ENCODE measurements at regions not wholly inside any gene's neighbourhood (a gene's known extent, or its start where the extent isn't known, plus 50 kb on each side); places are given as distances from the start of the nearest gene placed in this dataset.
A peak's percentile ranks its signal among the peaks of the same experiment; 100 is the strongest.
"Not testable (repeated sequence)": the region's sequence is repeated elsewhere in the genome, so short reads cannot be mapped to it uniquely, and the experiment has no call there.

DNA sequence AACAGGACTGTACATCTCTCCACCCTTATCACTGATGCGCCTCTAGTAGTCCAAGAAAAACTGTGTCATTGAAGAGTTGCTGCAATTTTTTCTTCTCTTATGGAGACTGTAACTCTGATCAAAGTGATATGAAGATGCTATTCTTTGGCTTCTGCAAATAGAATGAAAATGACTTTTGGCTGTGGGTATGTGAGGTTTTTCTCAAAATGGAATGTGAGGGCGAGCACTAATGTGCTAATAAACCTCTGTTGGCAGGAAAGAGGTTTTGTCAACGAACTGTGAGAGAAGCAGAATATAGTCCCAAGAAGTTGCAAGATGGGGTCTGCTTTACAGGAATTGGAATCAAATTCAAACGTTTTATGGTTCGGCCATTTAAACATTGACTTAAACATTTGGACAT is 252.0 kb upstream of the GAS1 start:
- no peak for DNase-seq (ENCODE audit: low read depth in 2 of 2)

DNA sequence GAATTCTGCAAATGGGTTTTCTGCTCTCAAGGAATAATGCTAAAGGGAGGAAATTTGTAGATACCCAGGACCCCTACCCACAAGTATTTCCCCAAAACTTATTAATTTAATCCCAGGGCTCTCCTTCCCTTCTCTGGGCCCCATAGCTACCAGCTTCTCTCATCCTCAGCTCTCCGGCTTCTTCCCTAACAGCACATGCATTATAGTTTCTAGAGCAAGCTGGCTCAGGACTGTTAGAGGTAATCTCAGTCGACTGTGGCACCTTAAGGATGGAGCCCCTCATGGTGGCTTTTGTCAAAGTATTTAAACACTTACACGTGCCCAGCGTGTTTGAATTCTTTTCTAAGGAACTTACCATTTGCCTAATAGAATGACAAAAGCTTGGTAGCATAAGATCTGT is 252.5 kb upstream of the GAS1 start:
- DNase-seq (ENCODE audit: low read depth in 2 of 2): no peak

DNA sequence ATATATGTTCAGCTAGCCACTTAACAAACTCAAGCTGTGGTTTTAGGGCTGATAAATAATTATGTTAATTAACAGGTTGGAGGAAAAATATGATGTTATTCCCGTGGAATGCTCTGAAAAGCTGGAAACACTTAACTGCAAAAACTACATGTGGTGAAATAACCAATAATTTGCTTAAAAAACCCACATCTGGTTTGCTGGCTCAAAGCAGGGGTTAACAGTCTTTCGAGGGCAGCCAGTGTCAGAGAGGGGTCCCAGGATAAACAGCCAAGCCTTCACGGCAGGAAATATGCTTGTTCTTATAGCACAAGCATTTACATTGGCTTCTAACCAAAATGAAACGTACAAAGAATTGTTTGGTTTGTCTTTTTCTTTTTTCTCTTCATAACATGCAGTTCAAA is 254.0 kb upstream of the GAS1 start:
- no peak for DNase-seq (ENCODE audit: low read depth in 2 of 2)

GRCh38 chr9:87206064-87206661 is 258.9 kb upstream of the GAS1 start:
- no peak for DNase-seq (ENCODE audit: low read depth in 2 of 2)

DNA sequence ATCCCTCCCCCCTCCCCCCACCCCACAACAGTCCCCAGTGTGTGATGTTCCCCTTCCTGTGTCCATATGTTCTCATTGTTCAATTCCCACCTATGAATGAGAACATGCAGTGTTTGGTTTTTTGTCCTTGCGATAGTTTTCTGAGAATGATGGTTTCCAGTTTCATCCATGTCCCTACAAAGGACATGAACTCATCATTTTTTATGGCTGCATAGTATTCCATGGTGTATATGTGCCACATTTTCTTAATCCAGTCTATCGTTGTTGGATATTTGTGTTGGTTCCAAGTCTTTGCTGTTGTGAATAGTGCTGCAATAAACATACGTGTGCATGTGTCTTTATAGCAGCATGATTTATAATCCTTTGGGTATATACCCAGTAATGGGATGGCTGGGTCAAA is 263.4 kb upstream of the GAS1 start:
- DNase-seq (ENCODE audit: low read depth in 2 of 2): not testable (repeated sequence)

DNA sequence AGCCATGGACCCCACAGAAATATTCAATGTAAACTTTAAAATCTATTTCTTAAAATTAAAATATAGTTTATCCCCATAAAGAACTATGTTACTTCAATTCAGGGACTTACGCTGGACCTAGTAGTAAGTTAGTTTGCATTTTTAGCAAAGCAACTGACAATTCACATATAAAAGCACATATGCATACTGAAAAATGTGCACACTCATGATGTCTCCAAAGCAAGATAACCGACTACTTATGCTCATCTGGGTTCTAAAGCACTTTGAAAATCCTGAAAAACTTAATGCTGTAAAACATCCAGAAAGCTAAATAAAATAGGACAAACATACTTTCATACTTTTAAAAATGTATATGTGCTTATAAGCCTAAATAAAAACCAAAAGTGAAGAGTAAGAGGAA is 264.4 kb upstream of the GAS1 start:
- no peak for DNase-seq (ENCODE audit: low read depth in 2 of 2)

GRCh38 chr9:87212605-87213021 is 265.3 kb upstream of the GAS1 start:
- DNase-seq (ENCODE audit: low read depth in 2 of 2): peak; percentile 33 to 70

DNA sequence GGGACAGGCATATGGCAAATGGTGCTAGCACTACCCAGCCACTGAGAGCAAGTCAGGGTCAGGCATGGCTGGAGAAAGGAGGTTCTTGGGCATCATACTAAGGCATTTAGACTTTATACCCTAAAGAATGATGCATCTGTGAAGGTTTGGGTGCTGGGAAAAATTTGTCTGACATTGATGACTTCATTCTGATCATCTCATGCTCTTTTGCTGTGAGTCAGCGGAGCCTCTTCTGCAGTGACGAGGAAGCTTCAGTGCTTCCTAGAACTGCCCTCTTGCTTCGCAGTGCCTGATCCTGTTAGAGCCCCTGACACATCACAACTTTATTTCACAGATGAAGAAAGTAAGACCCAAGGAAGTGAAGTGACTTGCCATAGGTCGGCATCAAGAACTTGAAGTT is 266.6 kb upstream of the GAS1 start:
- DNase-seq (ENCODE audit: low read depth in 2 of 2): no peak

- no peak for DNase-seq (ENCODE audit: low read depth in 2 of 2)
These were observed 267.7 kb upstream of the GAS1 start for GRCh38 chr9:87214991-87215390.

GRCh38 chr9:87216036-87216435 is 268.7 kb upstream of the GAS1 start:
- no peak for DNase-seq (ENCODE audit: low read depth in 2 of 2)

DNA sequence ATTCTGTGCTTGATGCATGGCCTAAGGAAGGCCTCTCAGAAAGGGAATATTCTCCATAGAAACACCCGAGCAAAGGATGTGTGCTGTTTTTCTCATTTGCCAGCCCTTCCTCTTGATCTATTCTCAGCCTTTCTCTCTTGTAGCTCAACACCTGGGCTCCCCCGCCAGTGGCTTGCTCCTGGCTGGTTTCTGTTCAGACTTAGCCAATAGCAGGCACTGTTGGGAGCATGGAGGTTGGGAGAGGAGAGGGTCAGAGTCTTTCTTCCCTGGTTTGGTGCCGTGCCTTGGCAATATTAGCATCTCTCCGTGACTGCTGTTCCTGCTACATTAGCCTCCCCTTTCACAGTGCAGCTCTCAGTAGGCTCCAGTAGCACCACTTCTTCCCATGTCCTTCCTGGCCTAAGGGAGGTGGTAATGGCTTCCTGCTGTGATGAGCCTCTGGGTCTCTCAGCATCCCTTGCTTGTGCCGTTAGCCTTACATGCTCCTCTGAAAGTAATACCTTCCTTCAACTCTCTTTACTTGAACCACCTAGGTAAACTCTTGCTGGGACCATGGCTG is 269.7 kb upstream of the GAS1 start:
- DNase-seq (ENCODE audit: low read depth in 2 of 2): no peak

DNA sequence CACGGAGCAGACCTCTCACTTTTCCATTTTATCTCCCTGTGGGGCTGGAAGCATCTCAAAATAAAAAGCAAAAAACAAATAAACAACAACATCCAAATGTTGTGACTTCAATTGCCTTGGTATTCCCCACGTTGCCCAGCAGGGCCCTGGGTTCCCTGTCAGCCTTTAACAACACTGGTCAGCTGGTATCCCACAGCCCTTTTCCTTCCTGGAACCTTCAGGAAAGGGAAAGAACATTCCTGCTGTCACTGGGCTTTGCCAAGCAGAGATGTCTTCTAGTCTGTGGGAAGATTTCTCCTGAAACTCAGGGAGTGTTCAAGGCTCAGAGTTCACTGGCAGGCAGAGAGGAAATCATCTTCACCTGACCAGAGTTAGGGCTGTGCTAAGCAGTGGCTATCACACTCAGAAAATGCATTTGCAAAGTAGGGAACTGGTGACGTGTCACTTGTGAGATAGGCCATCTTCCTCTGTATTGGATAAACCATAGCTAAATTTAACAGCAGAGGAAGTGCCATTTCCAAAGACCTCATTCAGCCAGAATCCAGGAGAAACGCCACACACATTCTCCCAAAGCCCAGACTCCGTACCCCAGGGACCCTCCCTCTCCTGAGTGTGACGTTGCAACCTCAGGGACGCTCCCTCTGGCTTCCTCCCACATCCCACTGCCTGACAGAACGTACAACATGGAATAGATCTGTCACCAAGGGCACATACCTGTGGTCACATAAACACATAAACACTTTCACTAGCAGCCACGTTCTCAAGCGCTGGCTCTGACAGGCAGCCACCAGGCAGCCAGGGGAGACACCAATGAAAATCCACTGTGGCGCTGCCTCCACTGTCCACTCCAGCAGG is 274.0 kb upstream of the DAPK1 start:
- peak in 1 of 2 donors; percentile 36 for DNase-seq (ENCODE audit: low read depth in 2 of 2)

DNA sequence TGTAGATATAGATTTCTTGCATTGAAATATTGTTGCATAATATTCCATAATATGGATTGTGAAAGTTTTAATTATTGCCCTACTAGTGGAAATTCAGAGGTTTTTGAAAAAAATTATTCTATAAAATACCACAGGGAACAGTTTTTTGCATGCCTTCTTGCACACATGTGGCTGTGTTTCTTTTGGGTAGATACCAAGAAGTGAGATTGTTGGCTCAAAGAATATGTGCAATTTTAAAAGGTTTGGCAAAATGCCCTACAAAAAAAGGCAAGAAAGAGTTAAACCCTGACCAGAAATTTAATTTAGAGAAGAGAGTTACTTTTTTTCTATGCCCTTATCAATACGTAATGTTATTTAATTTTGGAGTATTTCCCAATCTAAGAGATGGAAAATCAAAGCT is 270.8 kb upstream of the DAPK1 start:
- DNase-seq (ENCODE audit: low read depth in 2 of 2): no peak

DNA sequence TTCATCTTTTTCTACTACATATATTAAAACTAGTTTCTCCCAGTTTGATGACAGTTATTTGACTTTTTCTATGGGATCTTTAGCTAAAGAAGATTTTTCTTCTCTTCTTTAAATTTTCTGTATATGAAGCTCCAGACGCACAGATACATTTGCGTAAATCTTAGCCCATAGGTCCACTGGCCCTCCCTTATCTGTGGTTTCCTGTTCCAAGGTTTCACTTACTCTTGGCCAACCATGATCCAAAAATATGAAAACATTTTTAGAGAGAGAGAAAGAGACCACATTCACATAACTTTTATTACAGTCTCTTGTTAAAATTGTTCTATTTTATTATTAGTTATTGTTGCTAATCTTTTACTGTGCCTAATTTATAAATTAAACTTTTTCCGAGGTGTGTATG is 270.2 kb upstream of the DAPK1 start:
- DNase-seq (ENCODE audit: low read depth in 2 of 2): no peak

- no peak for DNase-seq (ENCODE audit: low read depth in 2 of 2)
These were observed 268.6 kb upstream of the DAPK1 start for GRCh38 chr9:87229108-87229507.

GRCh38 chr9:87233431-87233830 is 264.2 kb upstream of the DAPK1 start:
- DNase-seq (ENCODE audit: low read depth in 2 of 2): no peak

- DNase-seq (ENCODE audit: low read depth in 2 of 2): peak in 1 of 2 donors; percentile 36
These were observed 263.7 kb upstream of the DAPK1 start for GRCh38 chr9:87233899-87234455.

- no peak for DNase-seq (ENCODE audit: low read depth in 2 of 2)
These were observed 262.8 kb upstream of the DAPK1 start for GRCh38 chr9:87234854-87235253.

DNA sequence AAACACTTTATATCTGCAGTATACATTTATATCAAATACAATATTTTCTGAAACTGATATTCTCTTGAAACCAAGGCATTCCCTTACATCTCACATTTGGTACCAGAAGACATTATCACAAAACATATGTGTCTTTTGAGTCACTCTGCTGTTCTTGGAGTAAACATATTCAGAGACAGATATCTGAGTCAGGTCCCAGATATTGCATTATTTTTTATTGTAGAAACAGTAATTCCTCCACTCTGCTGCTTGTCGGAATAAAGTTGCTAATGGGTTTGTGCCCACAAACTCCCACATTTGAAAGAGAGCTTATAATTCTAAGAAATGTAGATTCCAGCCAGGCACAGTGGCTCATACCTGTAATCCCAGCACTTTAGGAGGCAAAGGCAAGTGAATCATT is 261.1 kb upstream of the DAPK1 start:
- DNase-seq (ENCODE audit: low read depth in 2 of 2): no peak

- DNase-seq (ENCODE audit: low read depth in 2 of 2): no peak
These were observed 260.3 kb upstream of the DAPK1 start for GRCh38 chr9:87237336-87237735.

DNA sequence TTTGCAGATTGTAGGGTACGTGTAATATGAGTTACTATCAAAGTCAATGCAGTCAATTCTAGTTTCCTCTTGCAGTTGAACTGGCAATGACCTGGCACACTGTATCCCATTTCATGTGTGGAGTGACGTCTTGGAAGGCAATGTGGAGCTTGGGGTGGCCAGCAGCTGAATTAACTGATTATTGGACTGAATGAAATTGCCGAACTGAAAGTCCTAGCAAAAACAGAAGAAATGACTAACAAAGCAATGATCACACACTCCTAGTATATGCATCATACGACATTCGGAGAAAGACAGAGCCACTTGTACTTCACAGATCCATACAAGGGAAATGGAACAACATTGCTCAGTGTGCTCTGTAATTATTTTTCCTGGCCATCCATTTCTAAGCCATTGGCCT is 259.1 kb upstream of the DAPK1 start:
- DNase-seq (ENCODE audit: low read depth in 2 of 2): no peak

DNA sequence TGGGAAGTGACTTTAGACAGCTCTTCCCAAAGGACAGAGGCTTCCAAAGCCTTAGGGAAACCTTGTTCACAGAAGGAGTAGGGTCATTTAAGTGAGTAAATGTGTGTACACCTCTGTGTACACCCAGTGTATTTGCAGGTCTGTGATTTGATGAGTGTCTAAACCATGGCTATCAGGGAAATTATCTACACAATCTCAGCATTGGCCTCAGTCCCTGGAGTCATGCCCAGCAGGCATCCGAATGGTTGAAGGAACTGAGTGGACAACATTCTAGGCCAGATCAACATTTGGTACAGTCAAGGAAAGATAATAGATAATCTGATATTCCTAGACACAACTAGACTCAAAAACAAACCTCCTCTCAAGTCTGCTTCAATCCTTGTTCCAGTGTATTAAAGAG is 258.4 kb upstream of the DAPK1 start:
- DNase-seq (ENCODE audit: low read depth in 2 of 2): no peak

DNA sequence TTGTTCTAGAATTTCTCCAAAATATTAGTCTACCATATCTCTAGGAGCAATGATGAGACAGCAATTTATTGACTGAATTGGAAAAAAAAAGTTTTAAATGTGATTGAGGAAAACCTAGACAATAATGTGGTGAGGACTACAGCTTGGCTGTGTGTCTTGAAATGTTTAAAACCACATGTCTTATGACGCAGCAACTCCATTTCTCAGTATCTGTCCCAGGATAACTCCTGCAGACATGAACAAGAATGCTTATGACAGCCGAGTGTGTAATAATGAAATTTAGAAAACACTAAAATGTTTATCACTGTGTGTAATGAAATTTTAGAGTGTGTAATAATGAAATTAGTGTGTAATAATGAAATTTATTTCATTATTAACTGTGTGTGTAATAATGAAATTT is 254.1 kb upstream of the DAPK1 start:
- no peak for DNase-seq (ENCODE audit: low read depth in 2 of 2)

Measured in dermis microvascular lymphatic vessel endothelial cell (primary cell).